ENCODE measurements at regions not wholly inside any gene's neighbourhood (a gene's known extent, or its start where the extent isn't known, plus 50 kb on each side); places are given as distances from the start of the nearest gene placed in this dataset.

DNA sequence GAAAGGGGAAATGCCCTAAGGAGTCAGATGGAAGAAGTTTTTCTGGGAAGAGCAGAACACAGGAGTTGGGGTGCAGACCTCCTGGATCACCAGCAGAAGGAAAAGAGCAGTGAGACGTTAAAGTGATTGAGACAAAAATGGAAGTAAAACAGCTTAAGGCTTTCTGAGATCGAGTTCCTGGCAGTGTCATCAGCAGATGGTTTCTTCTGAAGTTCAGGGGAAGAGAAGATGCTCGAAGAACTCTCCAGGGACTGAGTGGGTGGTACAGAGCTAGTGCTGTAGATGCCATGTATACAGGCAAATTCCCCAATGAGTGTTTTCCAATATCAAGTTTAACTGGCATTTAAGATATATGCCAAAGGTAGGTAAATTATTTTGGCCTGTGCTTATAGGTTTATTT is 272.2 kb upstream of the KLF12 start:
- peak; percentile 7 for DNase-seq (ENCODE audit: low spot score)

DNA sequence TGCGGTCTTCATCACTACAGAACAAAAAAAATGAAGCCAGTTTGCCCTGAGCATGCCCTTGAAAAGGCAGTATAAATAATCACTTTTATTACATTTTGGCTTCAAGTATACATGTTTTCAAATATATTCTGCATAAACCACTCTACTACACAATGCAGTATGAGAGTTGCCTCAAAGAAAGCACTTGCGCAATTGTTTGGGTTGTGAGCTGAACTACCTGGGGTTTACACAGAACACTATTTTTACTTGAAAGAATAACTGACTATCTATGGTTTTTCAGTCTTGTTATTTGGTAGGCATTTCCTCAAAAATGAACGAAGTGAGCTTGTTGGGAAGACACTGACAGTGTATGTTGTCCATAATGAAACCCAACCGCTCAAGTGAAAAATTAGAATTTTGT is 264.4 kb upstream of the KLF12 start:
- no peak for DNase-seq (ENCODE audit: low spot score)

DNA sequence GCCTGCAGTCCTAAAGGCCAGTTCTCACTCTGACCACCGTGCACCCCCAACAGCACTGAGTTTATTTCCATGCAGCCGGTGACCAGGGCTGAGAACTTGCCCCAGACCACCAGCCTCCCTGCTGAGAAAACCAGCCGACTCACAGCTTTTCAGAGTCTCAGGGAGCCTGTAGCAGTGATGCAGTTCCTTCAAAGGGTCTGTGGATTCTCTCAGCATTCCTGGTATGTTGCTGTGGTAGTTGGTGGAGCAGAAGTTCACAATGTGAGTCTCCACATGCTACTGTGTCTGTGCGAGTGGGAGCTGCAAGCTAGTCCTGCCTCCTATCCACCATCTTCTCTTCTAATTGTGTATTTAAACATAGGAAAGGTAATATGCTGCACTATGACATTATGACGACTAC is 254.9 kb upstream of the KLF12 start:
- no peak for DNase-seq (ENCODE audit: low spot score)

DNA sequence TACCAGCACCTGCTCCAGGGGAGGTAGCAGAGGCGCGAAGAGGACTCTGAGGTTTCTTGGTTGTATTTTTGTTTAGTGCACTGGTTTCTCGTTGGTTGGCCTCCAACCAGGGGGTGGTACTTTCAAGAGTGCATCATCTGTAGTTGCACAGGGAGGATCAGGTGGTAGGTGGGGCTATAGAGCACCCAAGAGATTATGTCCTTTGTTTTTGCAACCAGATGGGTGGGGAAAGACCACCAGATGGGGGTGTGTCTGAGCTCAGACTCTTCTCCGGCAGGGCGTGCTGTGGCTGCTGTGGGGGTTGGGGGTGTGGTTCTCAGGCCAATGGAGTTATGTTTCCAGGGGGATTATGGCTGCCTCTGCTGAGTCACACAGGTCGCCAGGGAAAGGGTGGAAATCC is 254.4 kb upstream of the KLF12 start:
- DNase-seq (ENCODE audit: low spot score) = no peak

DNA sequence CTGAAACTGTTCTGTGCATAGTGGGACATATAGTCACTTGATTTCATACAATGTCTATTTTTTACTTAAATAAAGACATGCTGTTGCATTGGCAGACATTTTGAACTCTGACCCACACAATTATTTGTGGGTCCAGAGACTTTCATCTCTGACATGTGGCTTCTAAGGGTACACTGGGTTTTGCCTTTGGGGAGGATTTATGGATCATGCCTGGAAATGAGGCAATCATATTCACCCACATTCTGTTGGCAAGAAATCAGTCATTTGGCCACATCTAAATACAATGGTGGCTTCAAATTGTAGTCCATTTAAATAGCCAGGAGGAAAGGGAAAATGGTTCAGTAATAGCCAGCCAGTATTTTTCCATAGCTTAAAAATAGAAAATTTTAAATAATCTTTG is 238.3 kb upstream of the KLF12 start:
- no peak for DNase-seq (ENCODE audit: low spot score)

DNA sequence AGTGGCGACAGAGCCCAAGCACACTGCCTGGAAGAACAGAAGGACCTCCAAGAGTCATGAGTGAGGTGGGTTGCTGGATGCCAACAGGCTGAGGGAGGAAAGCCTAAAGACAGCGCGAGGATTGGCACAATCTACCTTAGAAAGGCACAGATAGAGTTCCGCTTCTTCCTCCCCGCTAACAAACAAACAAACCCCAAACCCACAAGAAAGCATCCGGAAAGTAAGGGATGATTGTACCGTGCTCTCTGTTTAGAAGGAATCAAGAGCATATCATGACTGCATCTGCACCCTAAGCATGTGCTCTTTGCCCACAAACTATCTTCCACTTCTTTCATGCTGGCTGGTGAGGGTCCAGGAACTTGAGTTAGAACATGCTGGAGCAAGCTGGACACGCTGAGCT is 233.0 kb upstream of the KLF12 start:
- no peak for DNase-seq (ENCODE audit: low spot score)

DNA sequence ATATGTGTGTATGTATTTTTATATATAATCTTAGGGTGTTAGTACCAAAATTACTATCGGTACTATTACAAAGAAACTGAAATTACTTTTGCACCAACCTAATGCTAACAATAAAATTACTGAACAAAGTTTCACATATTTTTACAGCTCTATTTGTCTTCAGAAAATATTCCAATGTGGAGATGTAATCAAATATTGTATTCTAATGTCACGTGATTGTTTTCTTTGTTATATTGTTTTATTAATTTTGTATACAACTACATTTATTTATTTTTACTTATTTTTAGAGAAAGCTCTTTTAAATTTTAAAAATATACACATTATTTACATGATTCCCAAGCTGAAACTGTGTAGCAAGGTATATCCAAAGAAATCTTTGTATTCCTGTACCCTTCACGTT is 227.1 kb upstream of the KLF12 start:
- DNase-seq (ENCODE audit: low spot score) = no peak

DNA sequence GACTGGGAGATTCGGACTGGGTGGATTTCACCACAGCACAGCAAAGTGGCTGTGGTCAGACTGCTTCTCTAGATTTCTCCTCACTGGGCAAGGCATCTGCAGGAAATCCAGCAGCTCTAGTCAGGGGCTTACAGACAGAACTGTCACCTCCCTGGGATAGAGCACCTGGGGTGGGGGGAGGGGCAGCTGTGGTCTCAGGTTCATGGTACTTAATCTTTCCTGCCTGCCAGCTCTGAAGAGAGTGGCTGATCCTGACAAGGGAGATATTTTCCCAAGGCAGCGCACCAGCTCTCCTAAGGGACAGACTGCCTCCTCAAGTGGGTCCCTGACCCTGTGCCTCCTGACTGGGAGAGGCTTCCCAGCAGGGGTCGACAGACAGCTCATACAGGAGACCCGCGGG is 212.8 kb upstream of the KLF12 start:
- DNase-seq (ENCODE audit: low spot score) = no peak

DNA sequence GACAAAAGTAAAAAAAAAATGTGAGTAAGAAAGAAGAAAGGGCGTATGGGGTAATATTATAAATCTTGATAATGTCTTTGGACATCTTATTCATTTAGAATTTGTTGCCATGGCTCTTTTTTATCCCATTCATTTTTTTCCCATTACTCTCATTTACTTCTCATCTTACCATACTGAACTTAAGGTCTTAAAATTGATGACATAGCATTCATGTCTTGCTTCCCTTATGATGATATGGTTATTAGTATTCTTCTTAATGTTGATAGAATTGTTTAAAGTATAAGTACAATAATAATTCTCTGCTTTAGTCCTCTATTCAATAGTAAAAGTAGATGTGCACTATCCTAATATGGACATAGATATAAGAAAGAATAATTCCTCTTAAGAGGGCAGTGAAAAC is 204.1 kb upstream of the KLF12 start:
- DNase-seq (ENCODE audit: low spot score) = no peak

DNA sequence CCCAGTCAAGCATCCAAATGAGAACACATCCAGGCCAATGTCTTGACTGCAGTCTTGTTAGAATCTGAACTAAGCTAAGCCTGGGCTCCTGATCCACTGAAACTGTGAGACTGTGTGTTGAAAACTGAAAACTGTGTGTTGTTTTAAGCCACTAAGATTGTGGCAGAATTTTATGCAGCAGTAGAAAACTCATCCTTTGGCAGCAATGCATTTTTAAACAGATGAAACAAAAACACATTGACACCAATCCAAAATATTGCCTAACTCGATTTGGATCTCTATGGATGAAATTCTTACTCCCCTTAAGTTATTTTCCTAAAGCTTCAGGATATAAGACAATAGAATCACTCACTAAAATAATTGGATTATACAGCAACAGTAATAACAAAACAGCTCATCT is 202.3 kb upstream of the KLF12 start:
- DNase-seq (ENCODE audit: low spot score) = no peak

DNA sequence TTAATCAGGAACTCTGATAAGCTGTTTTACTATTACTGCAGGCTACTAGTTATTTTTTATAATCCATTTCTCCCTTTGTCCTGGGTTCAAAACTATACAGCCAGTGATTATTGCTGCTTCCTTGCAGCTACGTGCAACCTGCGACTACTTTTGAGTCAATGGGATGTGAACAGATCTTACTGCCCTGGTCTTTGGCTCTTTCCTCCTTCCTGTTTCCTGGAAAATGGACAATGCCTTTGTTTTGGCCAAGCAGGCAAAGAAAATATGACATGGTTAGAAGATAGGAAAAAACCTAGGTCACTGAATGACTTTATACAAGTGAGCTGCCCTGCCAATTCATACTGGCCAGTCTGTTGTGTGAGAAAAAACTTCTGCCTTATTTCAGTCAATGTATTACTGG is 201.2 kb upstream of the KLF12 start:
- no peak for DNase-seq (ENCODE audit: low spot score)

DNA sequence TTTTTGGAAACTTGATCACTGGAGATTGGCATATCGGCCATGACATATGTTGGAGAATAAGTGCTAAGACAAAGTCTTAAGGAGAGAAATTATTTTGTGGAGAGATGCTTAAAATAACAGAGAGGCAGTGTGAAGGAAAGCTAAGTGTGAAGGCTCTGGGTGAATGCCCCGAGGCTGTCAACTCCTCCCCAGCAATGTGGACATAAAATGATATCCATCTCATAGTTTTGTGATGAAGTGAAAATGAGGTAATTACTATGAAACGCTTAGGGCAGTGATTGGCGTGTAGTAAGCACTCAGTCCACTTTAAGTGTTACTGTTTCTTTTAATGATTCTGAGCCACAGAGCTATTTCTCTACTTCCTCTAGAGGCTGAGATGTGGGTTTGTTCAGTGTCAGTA is 195.8 kb upstream of the KLF12 start:
- DNase-seq (ENCODE audit: low spot score) = no peak

DNA sequence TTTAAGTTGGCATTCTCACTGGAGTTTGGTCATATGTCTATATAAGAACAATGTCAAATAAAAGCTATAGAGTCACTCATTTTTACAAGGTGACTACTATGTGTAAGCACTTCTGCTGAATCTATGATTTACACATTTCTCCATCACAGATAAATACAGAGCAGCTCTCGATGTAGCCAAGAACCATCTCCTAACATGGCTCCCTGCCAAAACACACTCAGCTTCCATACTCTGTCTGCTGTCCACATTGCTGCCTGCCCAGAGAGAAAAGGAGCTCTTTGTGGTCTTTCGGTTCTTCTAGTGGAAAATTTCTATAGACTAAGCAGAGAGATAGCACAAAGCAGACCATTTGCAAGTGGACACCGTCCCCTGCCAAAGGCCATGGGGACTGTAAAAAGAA is 190.9 kb upstream of the KLF12 start:
- peak; percentile 76 for DNase-seq (ENCODE audit: low spot score)

DNA sequence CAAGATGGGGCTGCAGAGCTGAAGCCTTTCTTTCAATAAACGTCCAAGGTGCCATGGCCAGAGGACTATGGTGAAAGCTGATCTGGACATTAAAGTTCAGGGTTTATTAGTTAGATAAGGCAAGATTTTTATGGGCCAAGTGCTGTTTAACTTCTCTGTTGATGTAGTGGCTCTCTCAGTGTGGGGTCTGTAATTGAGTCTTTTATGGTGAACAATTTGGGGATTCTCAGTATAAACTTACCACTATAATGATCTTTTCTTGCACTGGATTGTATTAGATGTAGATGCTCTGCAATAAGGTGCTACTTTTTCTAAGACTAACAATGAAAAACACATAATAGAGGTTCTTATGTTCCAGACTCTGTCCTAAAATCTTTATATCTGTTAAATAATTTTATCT is 190.1 kb upstream of the KLF12 start:
- DNase-seq (ENCODE audit: low spot score) = no peak

DNA sequence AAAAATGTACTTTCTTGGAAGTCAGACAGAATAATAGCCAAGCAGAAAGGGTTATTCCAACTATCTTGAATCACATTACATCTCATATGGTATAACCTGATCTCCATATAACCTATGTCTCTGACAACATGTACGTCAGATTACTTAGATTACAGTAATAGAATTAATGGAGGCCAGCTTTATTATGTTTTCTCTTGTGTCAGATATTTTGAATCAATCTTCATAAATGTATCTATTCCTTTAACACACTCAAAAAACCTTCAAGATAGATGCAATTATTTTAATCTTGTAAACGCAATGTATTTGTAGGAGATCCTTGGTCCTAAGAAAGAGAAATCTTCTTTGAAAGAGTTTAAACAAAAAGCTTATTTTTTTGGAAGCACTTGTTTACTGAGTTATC is 188.4 kb upstream of the KLF12 start:
- no peak for DNase-seq (ENCODE audit: low spot score)

DNA sequence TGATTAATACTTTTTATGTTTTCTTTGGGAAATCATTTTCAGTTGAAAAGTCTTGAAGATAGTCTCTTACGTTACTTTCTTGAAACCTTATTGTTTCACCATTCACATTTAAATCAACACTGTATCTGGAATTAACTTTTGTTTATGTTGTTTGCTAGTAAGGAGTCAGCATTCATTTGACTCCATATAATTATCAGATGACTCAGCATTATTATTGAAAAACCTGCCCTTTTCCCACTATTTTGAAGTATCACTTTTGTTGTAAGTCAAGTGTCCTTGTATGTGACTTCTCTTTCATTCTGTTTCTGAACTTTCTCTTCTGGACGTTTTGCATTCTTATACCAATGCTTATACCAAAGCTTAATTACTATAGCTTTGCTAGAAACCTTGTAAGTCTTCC is 186.1 kb upstream of the KLF12 start:
- DNase-seq (ENCODE audit: low spot score) = no peak

DNA sequence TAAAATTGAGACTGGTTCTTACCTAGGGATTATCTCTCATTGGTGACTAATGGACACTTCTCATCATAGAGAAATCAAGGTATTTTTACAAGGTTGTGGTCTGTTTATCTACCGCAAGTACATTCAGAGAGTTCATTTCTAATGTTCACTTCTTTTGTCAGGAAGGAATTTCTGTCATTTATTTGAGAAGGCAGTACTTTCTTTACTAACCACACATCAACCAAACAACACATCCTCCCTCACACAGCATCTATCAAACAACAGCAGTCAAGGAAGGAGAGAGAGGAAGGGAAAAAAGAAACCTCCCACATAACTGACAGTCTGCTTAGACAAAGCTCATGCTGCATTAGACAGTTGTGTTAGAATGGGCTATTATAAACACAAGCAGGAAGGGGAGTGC is 182.3 kb upstream of the KLF12 start:
- no peak for DNase-seq (ENCODE audit: low spot score)

DNA sequence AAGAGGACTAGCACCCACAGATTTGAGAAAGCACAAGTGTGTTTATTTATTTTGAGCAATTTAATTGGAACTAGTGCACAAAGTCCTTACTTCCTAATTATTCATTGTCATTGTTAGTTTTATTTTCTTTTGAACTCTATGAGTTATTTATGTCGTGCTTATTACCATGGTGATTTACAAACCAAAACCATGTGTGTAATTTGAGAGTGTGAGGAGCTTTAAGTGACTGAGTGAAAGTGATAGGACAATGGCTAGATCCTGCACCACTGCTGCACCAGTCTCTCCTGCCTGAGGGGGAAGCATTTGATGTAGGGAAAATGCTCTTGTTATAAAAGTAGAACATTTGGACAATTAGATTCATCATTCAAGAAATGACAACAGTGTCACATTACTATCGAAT is 172.3 kb upstream of the KLF12 start:
- no peak for DNase-seq (ENCODE audit: low spot score)

DNA sequence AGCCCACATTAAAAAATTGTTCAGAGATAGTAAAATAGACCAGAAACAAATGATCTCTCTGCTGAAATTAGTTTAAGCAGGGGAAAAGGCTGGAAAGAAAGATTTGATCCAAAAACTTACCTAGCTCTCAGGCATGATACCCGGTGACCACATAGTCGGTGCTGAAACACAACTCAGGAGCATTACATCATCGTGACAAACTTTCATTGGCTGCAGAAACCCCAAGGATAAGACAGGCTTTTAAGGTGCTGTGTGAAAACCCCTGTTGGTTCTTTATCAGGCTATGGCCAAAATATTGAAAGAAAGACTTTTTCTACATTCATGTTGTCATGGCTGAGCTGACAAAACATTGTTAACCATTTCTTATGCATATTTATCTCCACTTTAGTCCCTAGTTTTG is 171.7 kb upstream of the KLF12 start:
- DNase-seq (ENCODE audit: low spot score) = no peak

DNA sequence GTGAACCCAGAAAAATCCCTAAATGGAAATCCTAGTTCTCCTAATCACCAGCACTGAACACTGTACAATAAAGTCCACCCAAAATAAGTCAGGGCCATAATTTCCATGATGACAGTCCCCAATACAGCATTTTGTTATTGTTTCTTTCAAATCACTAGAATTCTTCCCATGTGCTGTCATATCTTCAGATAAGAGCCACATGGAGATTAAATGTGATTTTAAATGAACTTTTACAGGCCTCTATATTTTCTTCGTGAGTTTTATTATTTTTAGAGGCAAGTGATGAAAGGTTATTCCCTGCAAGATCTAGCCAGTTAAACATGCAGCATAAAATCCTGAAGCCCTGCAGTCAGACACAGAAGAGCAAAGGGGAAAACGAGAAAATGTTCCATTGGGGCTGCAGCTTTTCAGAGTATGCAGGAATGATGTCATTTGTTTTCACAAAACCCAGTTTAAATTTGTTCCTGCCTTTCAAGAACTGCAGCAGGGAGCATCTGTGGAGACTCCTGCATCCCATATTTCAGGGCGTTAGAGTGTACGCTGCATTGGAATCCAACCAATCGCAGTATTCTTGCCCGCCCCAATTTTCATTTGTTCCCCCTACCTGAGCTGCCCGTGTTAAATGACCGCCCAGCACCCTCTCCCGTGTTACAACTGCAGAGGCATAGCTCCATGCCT is 167.2 kb upstream of the KLF12 start:
- no peak for DNase-seq (ENCODE audit: low spot score)

DNA sequence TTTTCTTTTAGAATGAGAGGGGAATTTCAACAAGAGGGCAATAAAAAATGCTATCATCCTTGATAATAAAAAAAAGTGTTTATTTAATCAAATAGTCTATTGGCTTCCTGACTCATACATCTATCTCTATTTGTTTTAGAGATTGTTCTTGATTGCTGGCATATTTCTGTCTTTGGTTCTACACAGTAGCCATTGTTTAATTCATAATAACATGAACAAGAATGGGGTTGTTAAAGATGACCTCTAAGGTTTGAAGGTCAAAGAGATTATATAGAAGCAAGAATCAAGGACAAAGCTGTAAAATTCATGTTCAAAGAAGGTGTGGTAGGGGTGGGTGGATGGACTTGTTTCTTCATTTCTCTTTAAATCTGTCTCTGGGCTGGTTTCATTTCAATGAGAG is 166.0 kb upstream of the KLF12 start:
- DNase-seq (ENCODE audit: low spot score) = no peak

DNA sequence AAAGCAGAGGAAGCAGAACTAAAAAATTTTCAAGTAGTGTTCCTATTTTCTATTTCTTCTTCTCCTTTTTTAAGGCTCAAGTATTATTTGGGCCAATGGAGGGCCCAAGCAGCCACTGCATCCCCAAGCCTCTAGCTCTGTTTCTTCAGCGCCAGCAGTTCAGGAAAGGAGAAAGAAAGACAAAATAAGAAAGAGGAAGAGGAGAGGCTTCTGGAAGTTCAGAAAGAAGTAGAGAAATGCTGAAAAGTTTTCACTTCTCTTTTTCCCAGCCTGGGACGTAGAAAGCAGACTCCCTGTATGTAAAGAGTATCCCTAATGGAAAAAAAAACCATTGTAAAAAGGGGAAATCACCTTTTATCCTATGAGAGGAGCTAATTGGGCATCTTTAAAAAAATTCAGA is 165.5 kb upstream of the KLF12 start:
- no peak for DNase-seq (ENCODE audit: low spot score)

DNA sequence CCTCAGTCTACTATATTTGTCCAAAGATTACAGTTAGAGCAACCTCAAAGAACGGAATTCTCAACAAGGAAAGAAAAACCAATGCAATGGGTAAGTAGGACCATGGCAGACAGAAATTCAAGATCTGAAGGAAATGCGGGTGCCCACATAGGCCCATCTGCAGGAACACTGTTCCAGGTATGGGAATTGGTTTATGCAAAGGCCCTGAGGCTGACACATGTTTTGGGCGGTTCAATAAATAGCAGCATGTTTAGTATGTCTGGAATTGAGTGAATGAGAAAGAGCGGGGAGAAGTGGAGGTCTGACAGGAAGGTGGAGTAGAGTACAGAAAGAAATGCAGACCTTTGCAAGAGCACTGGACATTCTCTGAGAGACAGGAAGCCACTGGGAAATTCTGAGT is 164.7 kb upstream of the KLF12 start:
- DNase-seq (ENCODE audit: low spot score) = no peak

DNA sequence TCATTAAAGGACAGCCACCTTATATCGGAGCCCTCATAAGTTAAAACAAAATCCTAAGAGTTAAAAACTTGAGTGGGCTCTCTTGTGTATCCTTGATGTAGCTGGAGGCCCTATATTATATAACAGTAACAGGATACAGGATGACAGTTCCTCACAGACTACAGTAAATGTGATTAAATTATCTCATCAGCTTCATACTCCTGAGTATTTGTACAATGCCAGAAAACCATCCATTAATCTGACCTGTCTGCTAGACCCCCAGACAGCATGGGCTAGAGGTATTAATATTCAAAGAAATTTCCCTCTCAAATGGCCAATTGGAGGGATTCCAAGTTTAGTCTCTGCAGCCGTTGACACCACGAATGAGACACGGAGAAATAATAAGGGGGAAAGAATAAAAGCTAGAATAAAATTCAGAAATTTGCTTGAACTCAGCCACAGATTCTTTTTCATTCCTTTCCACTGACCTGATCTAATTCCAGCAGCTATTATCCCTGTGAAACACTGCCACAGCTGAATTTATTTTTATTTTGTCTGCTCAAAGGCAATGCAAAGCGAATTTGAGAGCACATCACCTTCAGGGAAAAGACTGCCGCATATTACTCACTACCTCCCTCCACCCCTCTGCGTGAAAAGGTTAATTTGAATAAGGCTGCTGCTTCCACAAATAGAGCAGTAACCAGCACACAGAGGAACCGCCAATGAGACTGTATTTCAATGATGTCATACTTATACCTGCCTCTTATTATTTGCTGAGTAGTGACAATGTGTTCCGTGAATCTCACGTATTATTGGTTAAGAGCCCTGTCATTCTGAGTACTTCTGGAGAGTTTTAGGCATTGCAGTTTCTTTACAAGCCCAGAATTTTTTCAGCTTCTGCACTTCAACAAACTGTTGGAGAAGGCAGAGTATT is 155.9 kb upstream of the KLF12 start:
- DNase-seq (ENCODE audit: low spot score) = no peak

Data from COLO829 (cell line).